Stimulated activated CD8-positive, alpha-beta memory T cell treated with anti-CD3 and anti-CD28 coated beads, Interleukin-12 subunit alpha, Interleukin-12 subunit beta, amount 100 ng/mL, for 24 hours (primary cell): ENCODE measurements at regions not wholly inside any gene's neighbourhood (a gene's known extent, or its start where the extent isn't known, plus 50 kb on each side); places are given as distances from the start of the nearest gene placed in this dataset.

Experiments
- DNase-seq: peaks from one replicate; pipeline ENCODE4 v3.0.0-alpha.2; 2020; ENCODE audit errors: extremely low read depth

DNA sequence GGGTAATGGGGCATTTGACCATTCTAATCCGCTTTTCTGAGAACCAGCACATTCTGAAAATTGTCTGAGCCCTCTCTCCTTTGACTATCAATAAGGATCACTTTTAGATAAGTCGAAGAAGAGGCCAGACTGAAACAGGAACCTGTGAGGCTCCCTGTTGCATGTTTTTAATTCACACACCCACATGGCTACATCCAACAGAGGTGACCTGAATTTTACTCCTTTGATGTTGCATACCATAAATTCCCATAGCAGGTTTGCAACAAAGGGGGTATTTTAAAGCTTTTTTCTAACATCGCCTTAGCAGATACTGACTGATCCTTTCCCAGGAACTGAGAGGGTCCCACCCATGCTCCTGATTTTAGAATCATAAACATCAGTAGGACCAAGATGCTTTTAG, 450.8 kb downstream of the USP25 start:
- DNase-seq, result no peak

DNA sequence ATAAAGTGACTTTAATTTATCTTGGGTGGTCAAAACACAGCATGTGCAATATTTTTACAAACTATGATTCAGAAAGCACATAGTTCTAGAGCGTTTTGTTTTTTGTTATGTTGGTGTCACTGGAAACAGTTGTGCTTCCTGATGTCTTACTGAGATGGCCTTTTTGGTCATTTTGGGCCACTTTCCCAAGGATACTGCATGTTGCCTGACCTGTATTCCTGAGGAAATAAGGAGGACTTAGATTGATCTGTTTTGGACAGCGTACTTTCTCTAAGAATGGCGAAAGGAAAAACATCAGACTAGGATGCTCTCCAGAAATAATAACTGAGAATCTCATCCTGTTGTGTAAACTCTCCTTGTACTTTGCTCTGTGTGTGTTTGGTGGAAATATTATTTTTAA, 451.2 kb downstream of the USP25 start:
- no peak for DNase-seq

DNA sequence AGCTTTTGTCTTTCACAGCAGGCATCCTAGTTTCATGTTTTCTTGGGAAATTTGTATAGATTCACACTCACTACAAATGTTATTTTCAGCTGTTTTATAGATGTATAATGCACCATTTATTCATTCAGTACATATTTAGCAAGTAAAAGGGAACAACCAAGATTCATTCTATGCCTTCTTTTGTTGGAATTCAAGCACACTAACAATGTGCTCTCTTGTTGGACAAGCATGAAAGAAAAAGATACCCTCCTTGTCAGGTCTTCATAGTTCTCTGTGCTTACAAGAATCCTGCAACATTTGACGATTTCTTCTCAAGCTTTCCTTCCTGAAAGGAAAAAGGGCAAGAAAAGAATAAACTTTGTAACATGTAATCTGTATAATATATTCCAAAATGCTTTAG, 456.0 kb downstream of the USP25 start:
- no peak for DNase-seq

DNA sequence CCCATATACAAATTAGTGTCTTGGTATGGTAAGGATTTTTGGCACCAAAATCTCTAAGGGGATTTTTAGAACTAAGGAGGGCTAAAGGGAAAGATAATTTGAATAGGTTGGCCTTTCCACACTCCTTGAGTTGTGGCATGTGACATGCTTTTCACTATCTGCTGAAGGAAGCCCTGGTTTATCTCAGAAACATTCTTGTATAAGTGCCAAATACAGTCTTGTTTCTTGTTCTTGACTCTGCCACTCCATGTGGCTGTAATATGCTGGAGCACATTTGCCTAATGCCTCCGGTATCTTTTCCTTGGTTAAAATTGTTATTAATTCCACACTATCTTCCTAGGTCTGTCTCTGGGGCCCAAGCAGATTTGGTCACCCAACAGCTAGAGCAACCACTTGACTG, 457.0 kb downstream of the USP25 start:
- DNase-seq, result no peak

DNA sequence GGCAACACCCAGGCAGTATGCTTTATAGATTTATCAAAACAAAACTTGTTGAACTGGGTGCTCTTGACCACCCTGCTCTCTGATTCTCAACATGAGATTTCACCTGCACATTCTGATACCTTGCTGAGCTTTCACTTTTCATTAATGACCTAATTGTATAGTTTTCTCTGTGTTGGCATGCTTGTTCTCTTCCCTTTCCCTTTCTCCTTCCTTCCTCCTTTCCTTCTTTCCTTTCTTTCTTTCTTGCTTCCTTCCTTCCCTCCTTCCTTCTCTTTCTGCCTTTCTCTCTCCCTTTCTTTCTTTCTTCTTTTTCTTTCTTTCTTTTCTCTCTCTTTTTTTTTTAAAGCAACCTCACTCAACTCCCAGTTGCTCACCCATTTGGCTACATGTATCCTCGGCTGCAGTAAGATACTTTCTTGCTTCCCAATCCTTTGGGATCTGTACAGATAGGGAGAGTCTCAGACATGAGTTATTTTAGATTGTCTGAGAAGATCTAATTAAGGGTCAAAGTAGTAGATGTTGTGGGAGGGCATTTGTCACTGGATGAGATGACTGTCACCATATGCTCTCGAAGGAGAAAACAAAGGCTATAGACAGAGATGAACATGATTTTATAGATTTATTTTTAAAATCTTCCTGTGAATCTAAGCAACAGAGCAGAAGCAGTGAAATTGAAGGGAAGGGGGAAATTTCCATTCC, 458.0 kb downstream of the USP25 start:
- no peak for DNase-seq

DNA sequence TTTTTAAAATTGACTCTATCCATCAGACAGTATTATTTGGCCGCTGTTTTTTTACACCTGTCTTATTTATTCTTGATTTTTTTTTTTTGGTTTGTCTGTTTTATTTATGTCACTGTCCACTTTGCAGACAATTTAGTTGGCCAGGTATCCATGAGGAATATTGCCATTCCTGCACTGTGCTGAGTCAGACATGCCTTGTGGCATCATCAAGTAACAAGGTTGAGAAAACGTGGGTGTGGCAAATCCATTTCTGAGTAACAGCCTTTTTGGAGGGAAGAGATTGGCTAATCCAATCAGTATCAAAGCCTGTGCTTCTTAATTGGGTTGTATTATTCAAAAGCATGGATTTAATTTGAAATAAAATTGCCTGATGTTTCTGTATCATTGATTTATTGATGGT, 463.1 kb downstream of the USP25 start:
- no peak for DNase-seq

DNA sequence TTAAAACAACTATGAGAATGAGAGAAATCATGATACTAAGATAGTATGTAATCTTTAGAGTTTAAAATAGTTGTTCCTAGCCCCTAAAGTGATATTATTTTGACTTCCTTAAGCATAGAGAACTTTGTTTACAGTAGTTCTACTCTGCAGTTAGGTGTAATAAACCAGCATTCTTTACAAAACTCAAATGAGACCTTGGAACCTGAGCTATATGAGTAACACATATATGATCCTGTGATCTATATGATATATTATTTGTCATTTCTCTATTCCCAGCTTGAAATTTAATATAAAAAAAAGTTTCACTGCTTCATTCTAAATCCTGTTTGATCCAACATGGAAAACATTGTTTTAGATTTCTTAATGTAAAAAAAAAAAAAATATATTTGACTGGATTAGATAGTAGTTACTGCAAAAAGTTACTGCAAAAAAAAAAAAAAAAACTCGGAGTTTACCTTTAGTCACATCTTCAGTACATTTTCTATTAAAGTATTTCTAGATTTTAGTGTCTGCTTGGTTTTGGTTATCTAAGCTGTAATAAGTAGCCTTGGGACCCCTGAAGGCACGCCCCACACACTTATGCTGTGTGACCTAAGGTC, 463.8 kb downstream of the USP25 start:
- DNase-seq, result no peak

DNA sequence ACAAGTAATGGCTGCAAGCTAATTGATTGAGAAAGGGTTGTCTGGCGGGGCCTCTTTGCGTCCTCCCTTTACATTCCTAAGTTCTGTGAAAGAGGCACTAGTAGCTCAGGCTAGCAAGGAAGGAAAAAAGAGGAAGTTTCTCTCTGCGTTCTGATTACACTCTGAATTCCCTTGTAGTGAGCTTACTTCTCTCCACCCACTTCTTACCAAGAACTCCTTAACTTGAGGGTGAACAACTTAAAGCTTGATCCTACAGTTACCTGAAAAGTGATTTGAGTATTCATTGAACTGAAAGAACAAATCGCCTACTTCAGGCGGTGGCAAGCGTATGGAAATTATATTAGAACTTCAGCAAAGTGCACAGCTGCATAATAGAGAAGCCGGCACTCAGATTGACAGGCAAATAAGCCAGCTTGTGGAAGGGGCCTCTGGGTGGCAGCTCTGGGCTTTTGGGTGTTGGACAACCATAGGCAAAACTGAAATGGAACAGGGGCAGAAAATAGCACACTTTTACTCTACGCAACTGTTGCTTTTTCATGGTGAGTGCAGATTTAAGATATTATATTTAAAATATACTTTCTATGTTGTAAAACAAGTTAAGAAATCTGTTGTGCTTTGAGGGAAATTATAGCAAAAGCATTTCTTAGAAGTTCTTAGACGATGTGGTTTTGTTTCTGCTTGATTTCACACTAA, 464.5 kb downstream of the USP25 start:
- no peak for DNase-seq

DNA sequence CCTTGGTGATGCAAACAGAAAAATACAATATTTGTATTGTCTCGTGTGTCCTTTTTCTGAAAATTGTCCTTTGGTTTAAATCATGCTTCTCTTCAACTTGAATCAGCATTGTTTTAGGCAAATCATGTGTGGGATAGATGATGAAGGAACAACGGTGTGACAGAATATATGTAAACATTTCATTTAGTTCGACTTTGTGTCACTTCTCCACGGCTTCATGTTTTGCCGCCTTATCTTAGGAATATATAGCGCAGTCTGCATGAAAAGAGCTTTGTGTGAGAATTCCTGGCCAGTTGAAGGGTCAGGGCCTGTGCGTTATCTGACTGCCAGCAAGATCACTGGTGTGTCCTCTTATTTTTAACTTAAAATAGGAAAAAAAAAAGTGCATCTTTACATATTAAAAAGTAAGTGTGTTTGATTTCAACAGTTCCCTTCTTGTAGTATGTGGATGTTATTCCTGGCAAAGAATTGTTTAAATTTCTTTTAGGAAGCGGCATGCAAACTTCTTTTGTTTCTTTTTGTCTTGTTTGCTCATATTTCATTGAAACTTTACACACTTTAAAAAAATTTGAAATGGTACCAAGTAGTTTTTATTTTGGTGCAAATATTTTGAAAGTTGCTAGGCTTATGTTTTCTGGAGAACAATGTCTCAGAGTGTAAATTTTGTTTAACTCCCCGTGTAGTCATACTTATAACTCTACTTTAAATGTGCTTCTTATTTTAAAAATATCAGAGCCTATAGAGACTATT, 465.2 kb downstream of the USP25 start:
- DNase-seq, result no peak

DNA sequence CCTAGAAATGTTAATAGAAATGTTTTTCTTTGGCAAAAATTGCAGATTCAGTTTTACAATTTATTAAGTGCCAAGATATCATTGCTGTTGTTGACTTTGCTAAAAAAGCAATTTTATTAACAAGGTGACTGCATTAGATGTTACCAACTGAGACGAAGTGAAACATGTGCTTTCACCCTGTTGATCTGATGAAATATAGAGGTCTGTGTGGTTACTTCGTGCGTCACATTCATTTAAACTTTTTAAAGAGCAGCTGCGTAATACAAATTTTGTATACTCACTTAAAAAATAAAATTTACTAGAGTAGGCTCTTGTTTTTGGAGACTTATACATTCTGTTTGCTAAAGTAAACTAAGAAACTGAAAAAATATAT, 465.7 kb downstream of the USP25 start:
- DNase-seq, result no peak

DNA sequence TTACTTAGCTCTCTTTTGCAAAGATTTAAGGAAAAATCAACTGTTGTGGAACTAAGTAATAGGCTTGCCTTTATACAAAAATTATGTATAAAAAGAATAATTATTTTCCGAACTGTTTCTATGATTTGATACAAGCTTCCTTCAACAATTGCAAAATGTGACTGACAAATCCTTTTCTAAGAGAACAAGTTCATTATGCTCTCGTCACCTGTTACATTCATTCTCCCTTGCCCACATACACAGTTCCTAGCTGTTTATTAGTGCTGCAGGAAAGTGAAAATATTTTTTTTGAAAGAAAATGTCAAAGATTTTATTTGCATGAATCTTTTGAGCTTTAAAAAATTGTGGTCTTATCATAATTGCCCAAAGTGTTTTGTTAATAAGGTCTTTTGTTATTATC, 466.2 kb downstream of the USP25 start:
- no peak for DNase-seq

DNA sequence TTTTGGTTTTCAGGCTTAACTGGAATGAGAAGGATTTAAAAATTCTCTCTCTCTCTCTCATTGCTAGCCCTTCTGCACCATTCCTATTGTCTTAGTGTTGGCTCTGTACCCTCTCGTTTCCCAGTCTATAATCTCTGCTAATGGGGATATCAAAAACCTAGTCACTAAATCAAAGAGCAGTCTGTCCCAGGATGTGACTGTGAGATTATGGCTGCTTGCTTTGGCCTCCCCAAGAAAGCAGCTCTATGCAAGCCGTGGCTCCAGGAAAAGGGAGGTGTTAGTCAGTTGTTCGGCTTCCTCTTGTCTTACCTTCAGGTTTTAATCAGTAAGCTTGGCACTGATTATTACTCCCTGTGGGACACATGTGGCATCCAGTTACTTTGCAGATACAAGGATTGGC, 468.8 kb downstream of the USP25 start:
- DNase-seq, result no peak

DNA sequence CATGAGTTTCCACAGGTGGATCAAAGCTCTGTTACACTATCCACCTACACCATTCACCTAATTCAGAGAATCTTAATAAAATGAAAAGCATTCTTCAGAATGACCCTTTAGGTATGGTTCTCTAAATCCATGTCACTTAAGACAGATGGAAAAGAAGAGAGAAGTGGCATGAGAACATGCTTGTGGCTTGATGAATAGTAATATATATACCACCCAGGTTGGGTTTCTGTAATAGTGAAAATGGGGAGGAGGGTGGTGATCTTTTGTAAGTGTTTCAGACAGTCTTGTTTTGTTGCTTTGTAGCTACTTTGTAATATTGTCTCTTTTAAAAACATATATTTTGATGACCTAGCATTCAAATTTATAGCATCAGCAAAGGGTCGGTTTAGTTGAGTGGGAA, 469.8 kb downstream of the USP25 start:
- no peak for DNase-seq

DNA sequence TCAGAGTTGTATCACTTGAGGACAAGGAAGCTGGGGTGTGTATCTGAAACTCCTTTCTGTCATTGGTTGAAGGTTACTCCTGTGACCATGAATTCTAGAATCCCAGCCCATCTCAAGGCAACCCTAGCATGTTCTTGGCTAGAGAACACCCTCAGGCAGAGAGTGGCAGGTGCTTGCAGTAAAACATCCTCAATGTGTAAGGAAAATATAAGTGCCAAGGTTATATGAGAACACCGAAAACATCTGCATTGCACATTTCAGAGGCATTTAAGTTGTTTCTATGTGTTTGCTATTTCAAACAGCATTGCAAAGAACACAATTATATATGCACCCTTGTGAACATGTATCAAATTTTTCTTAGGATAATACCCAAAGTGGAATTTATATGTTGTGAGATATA, 471.9 kb downstream of the USP25 start:
- DNase-seq, result no peak

DNA sequence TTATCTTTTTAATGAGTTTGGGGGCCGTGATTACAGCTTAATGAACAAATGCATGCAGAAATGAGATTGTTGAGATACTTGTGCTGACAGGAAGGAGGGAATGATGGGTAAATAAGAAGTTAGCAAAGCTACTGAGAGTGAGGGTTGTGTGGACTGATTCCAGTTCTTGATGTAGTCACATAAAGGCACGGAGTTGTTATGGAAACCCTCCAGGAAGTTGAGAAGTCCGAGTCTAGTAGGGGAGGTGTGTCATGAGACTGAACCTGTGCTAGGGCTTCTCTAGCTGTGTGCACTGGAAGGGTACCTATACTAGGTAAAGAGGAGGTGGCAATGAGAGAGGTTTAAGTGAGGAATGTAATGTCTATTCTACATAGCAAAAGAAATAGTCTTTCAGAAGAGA, 475.7 kb downstream of the USP25 start:
- DNase-seq, result no peak

DNA sequence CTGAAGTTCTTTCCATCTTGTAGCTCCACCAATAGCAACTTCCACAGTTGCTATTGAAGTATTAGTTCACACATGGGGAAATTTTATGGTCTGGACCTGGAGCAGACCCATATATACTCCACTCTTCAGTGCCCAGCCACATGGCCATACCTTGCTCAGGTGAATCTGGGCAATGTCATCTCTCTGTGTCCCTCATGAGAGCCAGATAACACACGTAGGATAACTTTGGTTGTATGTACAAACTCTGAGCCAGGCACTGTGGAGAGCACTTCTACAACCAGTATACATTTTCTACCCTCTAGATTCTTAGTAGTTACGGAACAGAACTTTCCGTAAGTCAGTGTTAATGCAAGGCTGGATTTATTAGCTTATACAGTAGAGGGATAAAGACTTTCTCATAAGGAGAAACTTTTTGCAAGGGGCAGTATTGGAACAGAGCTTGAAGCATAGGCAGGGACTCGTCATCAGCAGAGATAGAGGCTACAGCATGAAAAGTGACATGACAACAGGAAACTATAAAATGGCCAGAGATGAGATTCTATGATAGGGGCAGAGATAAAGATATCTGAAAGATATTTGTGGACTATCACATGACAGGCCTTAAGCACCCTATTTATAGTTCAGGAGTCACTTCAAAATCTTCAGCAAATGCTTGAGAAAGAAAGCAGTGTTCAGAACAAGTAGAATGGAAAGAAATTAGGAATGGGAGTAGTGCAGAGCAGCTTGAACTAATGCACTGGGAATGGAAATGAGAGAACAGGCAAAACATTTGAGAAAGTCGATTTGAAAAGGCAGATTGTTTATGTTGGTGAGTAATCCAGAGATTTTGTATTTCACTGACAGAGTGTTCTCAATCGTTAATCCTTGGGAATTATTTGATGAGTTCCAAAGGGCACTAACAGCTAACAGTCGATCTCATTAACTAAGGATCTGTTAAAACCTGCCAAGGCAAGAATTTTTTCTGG, 481.8 kb downstream of the USP25 start:
- DNase-seq, result no peak

DNA sequence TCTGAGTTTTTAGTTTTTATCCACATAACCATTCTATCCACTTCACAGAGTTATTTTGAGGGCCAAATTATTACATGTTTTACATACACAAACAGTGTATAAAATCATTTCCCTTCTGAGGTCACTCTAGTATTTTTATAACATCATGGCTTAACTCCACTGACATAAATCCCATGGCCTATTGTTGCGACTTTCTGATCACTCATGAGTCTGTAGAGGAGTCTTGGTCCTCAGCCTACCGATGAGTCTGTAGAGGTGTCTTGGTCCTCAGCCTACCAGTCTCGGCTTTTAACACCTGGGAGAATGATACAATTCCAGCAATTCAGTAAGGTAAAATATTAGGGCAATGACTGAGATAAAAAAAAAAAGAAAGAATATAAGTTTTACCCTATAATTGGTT, 483.7 kb downstream of the USP25 start:
- no peak for DNase-seq

DNA sequence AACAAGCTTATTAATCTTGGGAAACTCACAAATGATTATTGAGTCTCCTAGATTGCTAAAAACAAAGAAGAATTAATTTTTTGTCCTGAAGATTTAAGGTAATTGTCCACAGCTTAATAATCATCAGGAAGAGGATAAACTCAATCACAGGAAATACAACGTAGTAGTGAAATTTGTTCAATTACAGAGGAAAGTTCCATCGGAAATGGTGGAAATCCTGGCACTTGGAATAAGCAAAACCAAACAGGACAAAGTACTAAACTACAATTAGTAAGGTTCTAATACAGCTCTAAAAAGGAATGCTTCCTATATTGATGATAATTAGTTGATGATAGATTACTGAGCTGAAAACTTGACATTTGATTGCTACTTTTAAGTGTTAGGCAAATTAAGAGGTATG, 485.4 kb downstream of the USP25 start:
- no peak for DNase-seq

DNA sequence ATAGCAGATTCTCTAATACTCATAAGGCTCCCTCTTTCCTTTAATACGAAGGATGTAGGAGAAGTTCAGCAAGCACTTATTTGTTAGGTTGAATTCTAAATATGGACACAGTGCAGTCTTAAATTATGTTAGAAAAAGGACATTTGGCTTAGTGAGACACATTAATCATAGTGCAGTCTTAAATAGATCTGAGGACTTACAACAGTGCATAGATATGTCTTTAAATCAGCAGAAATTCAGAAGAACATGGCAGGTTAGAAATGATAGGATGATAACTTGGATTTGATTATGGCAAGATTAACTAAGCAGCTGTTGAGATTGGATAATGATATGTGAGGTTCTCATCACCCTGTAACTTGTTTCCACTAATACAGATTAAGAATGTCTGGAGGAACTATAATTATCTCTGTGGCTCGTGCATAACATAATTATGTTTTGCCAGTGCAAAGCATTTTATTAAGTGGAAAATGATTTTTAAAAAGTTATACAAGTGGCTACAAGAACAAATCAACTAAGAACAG, 485.9 kb downstream of the USP25 start:
- DNase-seq, result no peak

DNA sequence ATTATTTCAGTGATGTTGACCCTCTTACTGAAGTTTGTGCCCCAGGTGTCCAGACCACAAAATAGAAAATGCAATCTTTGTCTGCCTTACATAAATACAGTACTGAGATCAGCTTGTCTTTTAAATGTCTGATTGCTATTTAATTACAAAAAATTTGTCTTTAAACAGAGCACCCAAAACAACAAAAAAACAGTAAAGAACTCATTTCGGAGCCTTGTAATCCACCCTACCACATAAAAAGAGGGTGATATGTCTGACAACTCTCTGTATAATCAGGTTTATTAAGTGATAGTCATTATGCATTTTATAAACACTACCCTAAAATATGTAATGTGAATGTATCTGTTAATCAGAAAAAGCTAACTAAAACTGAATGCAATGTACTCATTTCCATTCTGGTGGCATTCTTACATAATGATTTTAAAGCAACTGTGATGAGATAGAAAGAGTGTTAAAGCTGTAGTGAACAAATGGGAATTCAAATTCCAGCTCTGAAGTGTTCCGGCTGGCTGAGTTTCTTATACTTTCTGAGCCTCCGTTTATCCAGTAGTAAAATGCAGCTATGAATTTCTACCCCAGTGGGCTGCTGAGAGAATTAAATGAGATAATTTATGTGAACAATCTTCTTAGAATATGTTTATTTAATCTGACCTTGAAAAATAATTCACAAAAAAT, 486.6 kb downstream of the USP25 start:
- no peak for DNase-seq
